ENCODE measurements at regions not wholly inside any gene's neighbourhood (a gene's known extent, or its start where the extent isn't known, plus 50 kb on each side); places are given as distances from the start of the nearest gene placed in this dataset.
A peak's percentile ranks its signal among the peaks of the same experiment; 100 is the strongest.
"Not testable (repeated sequence)": the region's sequence is repeated elsewhere in the genome, so short reads cannot be mapped to it uniquely, and the experiment has no call there.

- DNase-seq (ENCODE audit: low read depth in 3 of 3), result no peak
These were observed 101.8 kb downstream of the TNFAIP3 start for GRCh38 chr6:137968901-137969300.

GRCh38 chr6:137969874-137970273, 102.8 kb downstream of the TNFAIP3 start:
- no peak for DNase-seq (ENCODE audit: low read depth in 3 of 3)

GRCh38 chr6:137970368-137970767, 103.3 kb downstream of the TNFAIP3 start:
- DNase-seq (ENCODE audit: low read depth in 3 of 3), result peak in 1 of 3 experiments; percentile 33

GRCh38 chr6:137973201-137973600, 106.1 kb downstream of the TNFAIP3 start:
- DNase-seq (ENCODE audit: low read depth in 3 of 3), result no peak

- DNase-seq (ENCODE audit: low read depth in 3 of 3), result no peak
These were observed 108.3 kb downstream of the TNFAIP3 start for GRCh38 chr6:137975188-137975940.

GRCh38 chr6:137976430-137976829, 109.4 kb downstream of the TNFAIP3 start:
- DNase-seq (ENCODE audit: low read depth in 3 of 3), result no peak

- DNase-seq (ENCODE audit: low read depth in 3 of 3), result no peak
These were observed 110.1 kb downstream of the TNFAIP3 start for GRCh38 chr6:137977206-137977605.

- no peak for DNase-seq (ENCODE audit: low read depth in 3 of 3)
These were observed 110.8 kb downstream of the TNFAIP3 start for GRCh38 chr6:137977814-137978213.

GRCh38 chr6:137978252-137978896, 111.3 kb downstream of the TNFAIP3 start:
- peak in 1 of 3 experiments; percentile 23 for DNase-seq (ENCODE audit: low read depth in 3 of 3)

GRCh38 chr6:137979263-137979662, 112.2 kb downstream of the TNFAIP3 start:
- DNase-seq (ENCODE audit: low read depth in 3 of 3), result not testable (repeated sequence)

- DNase-seq (ENCODE audit: low read depth in 3 of 3), result no peak
These were observed 113.7 kb downstream of the TNFAIP3 start for GRCh38 chr6:137980777-137981176.

- no peak for DNase-seq (ENCODE audit: low read depth in 3 of 3)
These were observed 114.7 kb downstream of the TNFAIP3 start for GRCh38 chr6:137981758-137982157.

- DNase-seq (ENCODE audit: low read depth in 3 of 3), result no peak
These were observed 115.5 kb downstream of the TNFAIP3 start for GRCh38 chr6:137982418-137983189.

- DNase-seq (ENCODE audit: low read depth in 3 of 3), result no peak
These were observed 116.2 kb downstream of the TNFAIP3 start for GRCh38 chr6:137983269-137983668.

GRCh38 chr6:137989664-137990063, 117.6 kb downstream of the PERP start:
- DNase-seq (ENCODE audit: low read depth in 3 of 3), result no peak

GRCh38 chr6:137995371-137995770, 111.8 kb downstream of the PERP start:
- no peak for DNase-seq (ENCODE audit: low read depth in 3 of 3)

GRCh38 chr6:137998461-137999019, 108.7 kb downstream of the PERP start:
- DNase-seq (ENCODE audit: low read depth in 3 of 3), result no peak

GRCh38 chr6:137999815-138000214, 107.4 kb downstream of the PERP start:
- DNase-seq (ENCODE audit: low read depth in 3 of 3), result no peak

- DNase-seq (ENCODE audit: low read depth in 3 of 3), result no peak
These were observed 106.3 kb downstream of the PERP start for GRCh38 chr6:138000941-138001340.

GRCh38 chr6:138001750-138002349, 105.4 kb downstream of the PERP start:
- DNase-seq (ENCODE audit: low read depth in 3 of 3), result peak; percentile 29 to 51 (median 45)

GRCh38 chr6:138004430-138005287, 102.6 kb downstream of the PERP start:
- DNase-seq (ENCODE audit: low read depth in 3 of 3), result peak in 1 of 3 experiments; percentile 12
